ENCODE measurements at regions not wholly inside any gene's neighbourhood (a gene's known extent, or its start where the extent isn't known, plus 50 kb on each side); places are given as distances from the start of the nearest gene placed in this dataset.

GRCh38 chr13:90098577-90098976 is 1248.9 kb upstream of the MIR17HG start:
- Histone ChIP-seq H3K9ac (ENCODE audit: low read length) (no peak overlapping the region), H3K4me2 (ENCODE audit: low read length) (no peak overlapping the region), H3K4me3 (replicated peaks in 1 of 2; ENCODE audit: low read depth in 1 of 2, low read length in 2 of 2) (no peak overlapping the region), H3K9me3 (ENCODE audit: control insufficient read depth in 1 of 2, insufficient read depth in 1 of 2, low read depth in 1 of 2, low read length in 2 of 2) (no peaks in the 10 kb centered on the region; a peak in 2 of 4 replicates), H3K27me3 (ENCODE audit: insufficient read depth, low read length) (no peaks in the 10 kb centered on the region), H3K9me2 (ENCODE audit: insufficient read depth) (no peaks in the 10 kb centered on the region), H3K36me3 (ENCODE audit: control insufficient read depth in 1 of 2, insufficient read depth in 2 of 2, low read length in 2 of 2) (no peaks in the 10 kb centered on the region), H3K79me2 (ENCODE audit: insufficient read depth, low read length) (no peaks in the 10 kb centered on the region), H3K4me1 (ENCODE audit: control insufficient read depth in 1 of 2, insufficient read depth in 2 of 2, low read length in 2 of 2) (no peaks in the 10 kb centered on the region), H2AFZ (ENCODE audit: low read depth, low read length, poor library complexity, severe bottlenecking) (no peak overlapping the region), H3K27ac (ENCODE audit: low read depth, low read length) (no peak overlapping the region), H4K20me1 (ENCODE audit: insufficient read depth) (no peaks in the 10 kb centered on the region)
- intact Hi-C loops (cut with micrococcal nuclease): no loop called here
- DNase-seq (ENCODE audit: low read depth, low spot score): no peak
- BruUV-seq (replicated peaks): no TSS peak
- POLR2A ChIA-PET: no interaction called here
- ATAC-seq: no peak
- CTCF ChIA-PET: no interaction called here
- TF ChIP-seq FOSL1 (IDR thresholded peaks at IDR 0.05; ENCODE audit: low read depth) (no peak), RAD21 (IDR thresholded peaks at IDR 0.05; ENCODE audit: low read depth) (no peak), POLR2AphosphoS5 (IDR thresholded peaks at IDR 0.05; ENCODE audit: low read depth, low read length) (no peak), EZH2 (IDR thresholded peaks at IDR 0.05) (no peak), EZH2phosphoT487 (IDR thresholded peaks at IDR 0.05; ENCODE audit: borderline replicate concordance) (no peak), YY1 (IDR thresholded peaks at IDR 0.05; ENCODE audit: extremely low read depth, insufficient replicate concordance, low read depth, low read length) (no peak), ELF1 (IDR thresholded peaks at IDR 0.05; ENCODE audit: borderline replicate concordance, low read depth) (no peak), ZBTB33 (IDR thresholded peaks at IDR 0.05; ENCODE audit: extremely low read depth, insufficient replicate concordance, low read length) (no peak), TCF7L2 (IDR thresholded peaks at IDR 0.05; ENCODE audit: borderline replicate concordance, extremely low read depth, insufficient read depth, insufficient read length) (no peak), ZFX (IDR thresholded peaks at IDR 0.05) (no peak)
- TF ChIP-seq, protein P1, sequence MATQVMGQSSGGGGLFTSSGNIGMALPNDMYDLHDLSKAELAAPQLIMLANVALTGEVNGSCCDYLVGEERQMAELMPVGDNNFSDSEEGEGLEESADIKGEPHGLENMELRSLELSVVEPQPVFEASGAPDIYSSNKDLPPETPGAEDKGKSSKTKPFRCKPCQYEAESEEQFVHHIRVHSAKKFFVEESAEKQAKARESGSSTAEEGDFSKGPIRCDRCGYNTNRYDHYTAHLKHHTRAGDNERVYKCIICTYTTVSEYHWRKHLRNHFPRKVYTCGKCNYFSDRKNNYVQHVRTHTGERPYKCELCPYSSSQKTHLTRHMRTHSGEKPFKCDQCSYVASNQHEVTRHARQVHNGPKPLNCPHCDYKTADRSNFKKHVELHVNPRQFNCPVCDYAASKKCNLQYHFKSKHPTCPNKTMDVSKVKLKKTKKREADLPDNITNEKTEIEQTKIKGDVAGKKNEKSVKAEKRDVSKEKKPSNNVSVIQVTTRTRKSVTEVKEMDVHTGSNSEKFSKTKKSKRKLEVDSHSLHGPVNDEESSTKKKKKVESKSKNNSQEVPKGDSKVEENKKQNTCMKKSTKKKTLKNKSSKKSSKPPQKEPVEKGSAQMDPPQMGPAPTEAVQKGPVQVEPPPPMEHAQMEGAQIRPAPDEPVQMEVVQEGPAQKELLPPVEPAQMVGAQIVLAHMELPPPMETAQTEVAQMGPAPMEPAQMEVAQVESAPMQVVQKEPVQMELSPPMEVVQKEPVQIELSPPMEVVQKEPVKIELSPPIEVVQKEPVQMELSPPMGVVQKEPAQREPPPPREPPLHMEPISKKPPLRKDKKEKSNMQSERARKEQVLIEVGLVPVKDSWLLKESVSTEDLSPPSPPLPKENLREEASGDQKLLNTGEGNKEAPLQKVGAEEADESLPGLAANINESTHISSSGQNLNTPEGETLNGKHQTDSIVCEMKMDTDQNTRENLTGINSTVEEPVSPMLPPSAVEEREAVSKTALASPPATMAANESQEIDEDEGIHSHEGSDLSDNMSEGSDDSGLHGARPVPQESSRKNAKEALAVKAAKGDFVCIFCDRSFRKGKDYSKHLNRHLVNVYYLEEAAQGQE (IDR thresholded peaks at IDR 0.05; ENCODE audit: low read depth): no peak
- TF ChIP-seq, protein P2, sequence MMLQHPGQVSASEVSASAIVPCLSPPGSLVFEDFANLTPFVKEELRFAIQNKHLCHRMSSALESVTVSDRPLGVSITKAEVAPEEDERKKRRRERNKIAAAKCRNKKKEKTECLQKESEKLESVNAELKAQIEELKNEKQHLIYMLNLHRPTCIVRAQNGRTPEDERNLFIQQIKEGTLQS (IDR thresholded peaks at IDR 0.05): no peak
- RAD21 ChIA-PET (ENCODE audit: low non-redundant PET in 1 of 2, low total read pairs in 2 of 2, uncharacterized antibody in 2 of 2, unreplicated experiment in 2 of 2): no interaction called here

All from HCT116 (cell line).